HCT116 (cell line): ENCODE measurements at regions not wholly inside any gene's neighbourhood (a gene's known extent, or its start where the extent isn't known, plus 50 kb on each side); places are given as distances from the start of the nearest gene placed in this dataset.

Source experiments
- ATAC-seq: fragments of 200-7000 bp; cut with Tn5 transposase; 2 replicates; pipeline ENCODE4 v1.9.1; 2020; ENCODE audit warnings: mild to moderate bottlenecking, moderate library complexity
- BruUV-seq: library from RNA; stranded (reverse); fragments of 400-500 nt; replicated peaks from 2 replicates; lab custom pipeline; 2021; lab: Mats Ljungman, UMichigan
- CTCF ChIA-PET: fragments of 300-600 bp; sonication (Branson Sonifier 250); formaldehyde crosslinking; loops from one replicate; lab custom pipeline; 2021; ENCODE audit warnings: antibody characterized with exemption; lab: Charles Lee
- POLR2A ChIA-PET: fragments of 300-600, 350-600 bp; sonication (Branson Sonifier 250); formaldehyde crosslinking; loops from one replicate; lab custom pipeline; 2021; ENCODE audit warnings: antibody characterized with exemption; lab: Charles Lee
- RAD21 ChIA-PET, 2 experiments: fragments of 300-600 bp; sonication (Branson Sonifier 250); formaldehyde crosslinking; loops; one replicate each; lab custom pipeline; 2023; ENCODE audit warnings: low total read pairs in 2 of 2; ENCODE audit not compliant: uncharacterized antibody in 2 of 2, unreplicated experiment in 2 of 2, low non-redundant PET in 1 of 2; lab: Charles Lee
- DNase-seq: peaks from one replicate; pipeline ENCODE4 v3.0.0-alpha.2; 2010; ENCODE audit warnings: low read depth, low spot score
- H2AFZ ChIP-seq: fragments of 200-600 bp; shearing (Covaris generic), sonication (generic); 2 replicates; pipeline ENCODE4 v1.6.1; 2017; ENCODE audit warnings: low read depth, mixed run types, mixed read lengths, antibody characterized with exemption, low read length; ENCODE audit not compliant: poor library complexity, severe bottlenecking
- H3K27ac ChIP-seq: 2 replicates; pipeline ENCODE4 v1.5.1; 2012; ENCODE audit warnings: low read depth, low read length
- H3K27me3 ChIP-seq: fragments of 200-600 bp; sonication (generic); 2 replicates; pipeline ENCODE4 v1.6.1; 2016; ENCODE audit warnings: mixed run types, low read length, mixed read lengths; ENCODE audit not compliant: insufficient read depth
- H3K36me3 ChIP-seq, 2 experiments: fragments of 200-500 bp in 1 of 2; fragments of 200-600 bp in 1 of 2; sonication (Bioruptor generic) in 1 of 2; sonication (generic) in 1 of 2; 2 replicates each; pipeline versions ENCODE4 v1.5.1 to v1.6.1; 2014 to 2016; ENCODE audit warnings: low read length in 2 of 2, inconsistent platforms in 1 of 2, mixed read lengths in 1 of 2, mixed run types in 1 of 2; ENCODE audit not compliant: insufficient read depth in 2 of 2, control insufficient read depth in 1 of 2
- H3K4me1 ChIP-seq, 2 experiments: fragments of 200-600 bp in 1 of 2; sonication (generic) in 1 of 2; 2 replicates each; pipeline versions ENCODE4 v1.5.1 to v1.6.1; 2012 to 2017; ENCODE audit warnings: low read length in 2 of 2, inconsistent platforms in 1 of 2, mild to moderate bottlenecking in 1 of 2, mixed read lengths in 1 of 2, mixed run types in 1 of 2, moderate library complexity in 1 of 2; ENCODE audit not compliant: insufficient read depth in 2 of 2, control insufficient read depth in 1 of 2
- H3K4me2 ChIP-seq: fragments of 200-600 bp; sonication (generic); 2 replicates; pipeline ENCODE4 v1.6.1; 2017; ENCODE audit warnings: mixed run types, low read length, mixed read lengths
- H3K4me3 ChIP-seq, 2 experiments: fragments of 200-600 bp in 1 of 2; sonication (generic) in 1 of 2; replicated peaks in 1 of 2; 2 replicates each; pipeline ENCODE4 v1.5.1; 2011 to 2016; ENCODE audit warnings: low read length in 2 of 2, control low read depth in 1 of 2, low read depth in 1 of 2, mild to moderate bottlenecking in 1 of 2, mixed read lengths in 1 of 2, mixed run types in 1 of 2
- H3K79me2 ChIP-seq: fragments of 200-600 bp; sonication (generic); 2 replicates; pipeline ENCODE4 v1.6.1; 2017; ENCODE audit warnings: mild to moderate bottlenecking, mixed run types, low read length, moderate library complexity, mixed read lengths; ENCODE audit not compliant: insufficient read depth
- H3K9ac ChIP-seq: fragments of 200-600 bp; sonication (generic); 2 replicates; pipeline ENCODE4 v1.6.1; 2016; ENCODE audit warnings: low read length, mixed read lengths
- H3K9me2 ChIP-seq: fragments of 200-600 bp; sonication (generic), shearing (Covaris generic); 2 replicates; pipeline ENCODE4 v1.6.1; 2017; ENCODE audit warnings: mixed run types, mild to moderate bottlenecking, moderate library complexity; ENCODE audit not compliant: insufficient read depth
- H3K9me3 ChIP-seq, 2 experiments: fragments of 200-500 bp in 1 of 2; fragments of 200-600 bp in 1 of 2; sonication (Bioruptor generic) in 1 of 2; sonication (generic) in 1 of 2; 2 replicates each; pipeline ENCODE4 v1.6.1; 2014 to 2017; ENCODE audit warnings: low read length in 2 of 2, mixed read lengths in 2 of 2, inconsistent platforms in 1 of 2, low read depth in 1 of 2, mild to moderate bottlenecking in 1 of 2, mixed run types in 1 of 2, moderate library complexity in 1 of 2; ENCODE audit not compliant: control insufficient read depth in 1 of 2, insufficient read depth in 1 of 2
- H4K20me1 ChIP-seq: fragments of 200-600 bp; sonication (generic), shearing (Covaris generic); 2 replicates; pipeline ENCODE4 v1.6.1; 2017; ENCODE audit warnings: mixed run types, mild to moderate bottlenecking, moderate library complexity; ENCODE audit not compliant: insufficient read depth
- ATF3 ChIP-seq: IDR thresholded peaks from 2 replicates; pipeline ENCODE4 v1.6.1; 2012
- CBX3 ChIP-seq: IDR thresholded peaks from 2 replicates; pipeline ENCODE4 v1.6.1; 2012; ENCODE audit warnings: low read depth
- CEBPB ChIP-seq: IDR thresholded peaks from 2 replicates; pipeline ENCODE4 v1.6.1; 2012; ENCODE audit warnings: low read depth
- CTCF ChIP-seq, 3 experiments: fragments of 200-600 bp in 1 of 3; sonication (generic) in 1 of 3; IDR thresholded peaks in 2 of 3; conservative IDR thresholded peaks in 1 of 3; 2 replicates each; pipeline ENCODE4 v1.5.1; 2012 to 2017; ENCODE audit warnings: low read depth in 2 of 3, low read length in 2 of 3, antibody characterized with exemption in 1 of 3, borderline replicate concordance in 1 of 3, control low read depth in 1 of 3, mild to moderate bottlenecking in 1 of 3, mixed read lengths in 1 of 3, mixed run types in 1 of 3, moderate library complexity in 1 of 3; ENCODE audit not compliant: insufficient read depth in 1 of 3
- ELF1 ChIP-seq: IDR thresholded peaks from 2 replicates; pipeline ENCODE4 v1.6.1; 2012; ENCODE audit warnings: low read depth, borderline replicate concordance
- EZH2phosphoT487 ChIP-seq: fragments of 200-600 bp; IDR thresholded peaks from 2 replicates; pipeline ENCODE4 v1.6.1; 2018; ENCODE audit warnings: antibody characterized with exemption, borderline replicate concordance
- FOSL1 ChIP-seq: IDR thresholded peaks from 2 replicates; pipeline ENCODE4 v1.6.1; 2012; ENCODE audit warnings: low read depth
- JUND ChIP-seq: IDR thresholded peaks from 2 replicates; pipeline ENCODE4 v1.6.1; 2012
- POLR2A ChIP-seq: IDR thresholded peaks from 2 replicates; pipeline ENCODE4 v1.7.0; 2011; ENCODE audit warnings: borderline replicate concordance; ENCODE audit not compliant: insufficient read depth, insufficient read length; ENCODE audit errors: extremely low read depth
- SIN3A ChIP-seq: IDR thresholded peaks from 2 replicates; pipeline ENCODE4 v1.6.1; 2012; ENCODE audit warnings: low read depth
- SP1 ChIP-seq: IDR thresholded peaks from 2 replicates; pipeline ENCODE4 v1.6.1; 2012; ENCODE audit warnings: low read depth
- YY1 ChIP-seq: IDR thresholded peaks from 2 replicates; pipeline ENCODE4 v1.6.1; 2011; ENCODE audit warnings: low read length, low read depth, moderate library complexity, mild to moderate bottlenecking; ENCODE audit not compliant: insufficient replicate concordance; ENCODE audit errors: extremely low read depth
- ZBTB33 ChIP-seq: IDR thresholded peaks from 2 replicates; pipeline ENCODE4 v1.6.1; 2011; ENCODE audit warnings: mild to moderate bottlenecking, low read length, moderate library complexity; ENCODE audit not compliant: insufficient replicate concordance; ENCODE audit errors: extremely low read depth
- ZNF274 ChIP-seq: fragments of 200-500 bp; sonication (Bioruptor generic); IDR thresholded peaks from 2 replicates; pipeline ENCODE4 v1.6.1; 2014; ENCODE audit warnings: mild to moderate bottlenecking, low read depth, low read length, inconsistent platforms
- intact Hi-C: fragments of 100-400 bp; cut with micrococcal nuclease; formaldehyde crosslinking; loops from 2 replicates; pipeline ENCODE4 v1.10.0; 2022

GRCh38 chrX:42837747-42838146 is 59.8 kb upstream of the PPP1R2C start:
- no peak overlapping the region for H3K4me3 ChIP-seq
- intact Hi-C loops: no loop called here
- H3K4me1 ChIP-seq: no peaks in the 10 kb centered on the region
- ChIA-PET CTCF (no interaction called here), RAD21 (no interaction called here), POLR2A (no interaction called here)
- no peaks in the 10 kb centered on the region for H3K9me2 ChIP-seq
- DNase-seq: no peak
- H3K79me2 ChIP-seq: no peaks in the 10 kb centered on the region
- H4K20me1 ChIP-seq: no peaks in the 10 kb centered on the region
- TF ChIP-seq SIN3A (no peak), ZBTB33 (no peak), JUND (no peak), CBX3 (no peak), YY1 (no peak)
- H2AFZ ChIP-seq: no peak overlapping the region
- H3K9me3 ChIP-seq: no peaks in the 10 kb centered on the region
- no peak overlapping the region for H3K4me2 ChIP-seq
- no peak overlapping the region for H3K27ac ChIP-seq
- no peak for ATAC-seq
- no peak overlapping the region for H3K9ac ChIP-seq
- H3K27me3 ChIP-seq: no peaks in the 10 kb centered on the region
- no TSS peak for BruUV-seq
- no peaks in the 10 kb centered on the region for H3K36me3 ChIP-seq

GRCh38 chrX:42839632-42840031 is 61.7 kb upstream of the PPP1R2C start:
- H3K36me3 ChIP-seq: no peaks in the 10 kb centered on the region
- H2AFZ ChIP-seq: no peak overlapping the region
- H3K4me1 ChIP-seq: no peaks in the 10 kb centered on the region
- H3K27me3 ChIP-seq: no peaks in the 10 kb centered on the region
- CTCF ChIA-PET: no interaction called here
- POLR2A ChIA-PET: no interaction called here
- H3K4me3 ChIP-seq: no peak overlapping the region
- H3K27ac ChIP-seq: no peak overlapping the region
- H3K9me2 ChIP-seq: no peaks in the 10 kb centered on the region
- H3K79me2 ChIP-seq: no peaks in the 10 kb centered on the region
- RAD21 ChIA-PET: no interaction called here
- DNase-seq (no peak), ATAC-seq (no peak)
- no peak overlapping the region for H3K9ac ChIP-seq
- no TSS peak for BruUV-seq
- intact Hi-C loops: no loop called here
- H3K4me2 ChIP-seq: no peak overlapping the region
- H4K20me1 ChIP-seq: no peaks in the 10 kb centered on the region
- no peaks in the 10 kb centered on the region for H3K9me3 ChIP-seq
- TF ChIP-seq SP1: no peak
- TF ChIP-seq CTCF (IDR thresholded peaks at IDR 0.05 in 2 of 3, conservative IDR thresholded peaks at IDR 0.05 in 1 of 3; ENCODE audit: borderline replicate concordance in 1 of 3, insufficient read depth in 1 of 3, low read depth in 2 of 3, low read length in 2 of 3): no peak
- TF ChIP-seq ZNF274: no peak
- TF ChIP-seq ATF3: no peak
- TF ChIP-seq POLR2A: no peak
- TF ChIP-seq EZH2phosphoT487: no peak
- no peak for TF ChIP-seq YY1
- TF ChIP-seq CEBPB: no peak
- no peak for TF ChIP-seq ELF1
- TF ChIP-seq CBX3: no peak
- TF ChIP-seq FOSL1: no peak
